ENCODE measurements at regions not wholly inside any gene's neighbourhood (a gene's known extent, or its start where the extent isn't known, plus 50 kb on each side); places are given as distances from the start of the nearest gene placed in this dataset.
"Not testable (repeated sequence)": the region's sequence is repeated elsewhere in the genome, so short reads cannot be mapped to it uniquely, and the experiment has no call there.

DNA sequence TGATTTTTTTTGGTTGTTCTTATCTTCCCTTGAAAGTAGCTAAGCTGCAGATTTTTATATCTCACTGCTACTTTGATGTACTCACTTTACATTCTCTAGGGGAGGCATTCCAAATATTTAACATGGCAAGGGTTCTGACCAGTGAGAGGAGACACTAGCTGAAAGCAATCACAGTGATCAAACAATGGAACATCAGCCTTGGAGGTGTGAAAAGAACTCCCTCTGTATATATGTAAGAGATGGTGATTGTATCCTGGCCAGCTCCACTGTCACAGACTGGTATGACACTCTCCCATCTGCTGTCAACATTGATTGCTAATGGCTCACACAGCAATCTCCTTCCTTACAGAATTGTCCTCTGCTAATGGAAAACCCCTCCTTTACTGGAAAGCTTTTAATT, 291.7 kb upstream of the CDH19 start:
- no peak for DNase-seq (ENCODE audit: low spot score)
- no peaks in the 10 kb centered on the region for H3K36me3 Mint-ChIP-seq (ENCODE audit: low read depth)
- H3K9me3 Mint-ChIP-seq = no peaks in the 10 kb centered on the region
- no peak overlapping the region for H3K27ac Mint-ChIP-seq
- no peaks in the 10 kb centered on the region for H3K4me1 Mint-ChIP-seq (ENCODE audit: low read depth)
- H3K27me3 Mint-ChIP-seq (ENCODE audit: low read depth) = no peaks in the 10 kb centered on the region
- intact Hi-C loops (cut with micrococcal nuclease) = no loop called here
- H3K4me3 Mint-ChIP-seq (ENCODE audit: low read depth) = no peak overlapping the region

DNA sequence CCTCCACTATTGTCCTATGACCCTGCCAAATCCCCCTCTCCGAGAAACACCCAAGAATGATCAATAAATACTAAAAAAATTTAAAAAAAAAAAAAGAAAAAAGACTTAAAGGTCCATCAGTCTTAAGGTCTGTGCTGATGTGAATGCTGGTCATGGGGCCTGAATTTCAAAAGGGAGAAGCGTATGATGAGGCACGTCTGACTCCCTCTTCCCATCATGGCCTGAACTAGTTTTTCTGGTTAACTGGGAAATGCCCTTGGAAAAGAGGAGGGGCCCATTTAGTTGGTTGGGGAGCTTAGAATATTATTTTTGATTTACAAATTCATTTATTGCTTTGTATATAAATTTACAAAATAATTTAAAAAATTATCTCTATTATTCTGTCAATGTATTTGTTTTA, 291.0 kb upstream of the CDH19 start:
- Mint-ChIP-seq H3K4me3 (ENCODE audit: low read depth) (no peak overlapping the region), H3K36me3 (ENCODE audit: low read depth) (no peaks in the 10 kb centered on the region), H3K27ac (no peak overlapping the region), H3K9me3 (no peaks in the 10 kb centered on the region), H3K4me1 (ENCODE audit: low read depth) (no peaks in the 10 kb centered on the region), H3K27me3 (ENCODE audit: low read depth) (no peaks in the 10 kb centered on the region)
- DNase-seq (ENCODE audit: low spot score) = no peak
- intact Hi-C loops (cut with micrococcal nuclease) = no loop called here

DNA sequence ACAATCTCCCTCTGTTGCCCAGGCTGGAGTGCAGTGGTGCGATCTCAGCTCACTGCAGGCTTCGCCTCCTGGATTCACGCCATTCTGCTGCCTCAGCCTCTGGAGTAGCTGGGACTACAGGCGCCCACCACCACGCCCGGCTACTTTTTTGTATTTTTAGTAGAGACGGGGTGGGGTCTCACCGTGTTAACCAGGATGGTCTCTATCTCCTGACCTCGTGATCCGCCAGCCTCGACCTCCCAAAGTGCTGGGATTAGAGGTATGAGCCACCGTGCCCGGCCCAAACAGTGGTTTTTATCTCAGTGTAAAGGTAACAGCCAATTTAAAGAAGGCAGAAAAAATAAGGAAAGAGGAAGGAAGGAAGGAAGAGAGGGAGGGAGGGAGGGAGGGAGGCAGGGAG, 288.5 kb upstream of the CDH19 start:
- H3K27me3 Mint-ChIP-seq (ENCODE audit: low read depth); H3K36me3 Mint-ChIP-seq (ENCODE audit: low read depth); H3K4me3 Mint-ChIP-seq (ENCODE audit: low read depth); H3K27ac Mint-ChIP-seq; intact Hi-C loops (cut with micrococcal nuclease); H3K9me3 Mint-ChIP-seq; DNase-seq (ENCODE audit: low spot score); H3K4me1 Mint-ChIP-seq (ENCODE audit: low read depth): not testable (repeated sequence)

DNA sequence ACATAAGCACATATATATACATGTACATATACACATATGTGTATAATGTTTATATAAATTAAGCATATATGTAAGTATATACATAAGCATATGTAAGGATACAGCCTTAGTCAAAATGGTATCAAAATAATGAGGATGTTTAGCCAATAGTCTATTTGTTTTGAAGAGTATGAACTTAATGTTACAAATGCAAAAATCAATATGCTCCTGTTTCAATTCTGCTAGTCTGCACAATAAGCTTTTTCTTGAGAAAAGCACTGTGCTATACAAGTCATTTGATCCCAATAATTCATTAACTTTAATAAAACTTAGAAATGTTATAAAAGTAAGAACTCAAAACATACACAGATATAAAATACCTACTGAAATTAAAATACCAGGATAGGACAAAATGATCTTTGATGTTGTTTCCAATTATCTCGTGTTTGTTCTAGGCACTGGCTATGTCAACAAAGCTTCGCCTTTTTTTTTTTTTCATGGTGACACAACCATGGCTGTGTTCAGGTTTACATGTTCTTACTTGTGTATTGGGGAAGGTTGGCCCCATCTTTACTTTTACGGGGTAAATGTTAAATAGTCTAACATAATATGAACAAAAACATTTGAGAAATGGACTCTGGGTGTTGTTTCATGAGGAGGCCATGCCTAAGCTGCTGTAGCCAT, 271.1 kb upstream of the CDH19 start:
- no peak for DNase-seq (ENCODE audit: low spot score)
- Mint-ChIP-seq H3K4me1 (ENCODE audit: low read depth) (no peaks in the 10 kb centered on the region), H3K27me3 (ENCODE audit: low read depth) (no peaks in the 10 kb centered on the region), H3K36me3 (ENCODE audit: low read depth) (no peaks in the 10 kb centered on the region), H3K9me3 (no peaks in the 10 kb centered on the region), H3K27ac (no peak overlapping the region), H3K4me3 (ENCODE audit: low read depth) (no peak overlapping the region)
- intact Hi-C loops (cut with micrococcal nuclease) = no loop called here

DNA sequence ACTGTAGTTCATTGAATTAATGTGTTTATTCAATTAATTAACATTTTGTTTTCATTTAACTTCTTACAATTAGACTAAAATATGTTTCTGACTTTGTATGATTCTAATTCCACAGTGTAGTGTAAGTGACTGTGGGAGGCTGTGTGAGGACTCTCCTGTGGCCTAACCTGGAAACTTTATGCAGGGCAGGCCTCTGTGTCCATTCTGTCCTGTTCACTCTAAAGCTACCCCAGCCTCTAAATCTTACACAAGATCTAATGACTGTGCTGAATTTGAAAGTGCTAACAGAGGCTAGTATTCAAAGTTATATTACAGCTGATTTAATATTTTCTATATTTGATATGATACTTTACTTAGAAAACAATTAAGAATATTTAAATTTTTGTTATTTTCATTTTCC, 270.5 kb upstream of the CDH19 start:
- H3K27ac Mint-ChIP-seq = no peak overlapping the region
- H3K4me1 Mint-ChIP-seq (ENCODE audit: low read depth) = no peaks in the 10 kb centered on the region
- H3K4me3 Mint-ChIP-seq (ENCODE audit: low read depth) = no peak overlapping the region
- no peaks in the 10 kb centered on the region for H3K9me3 Mint-ChIP-seq
- intact Hi-C loops (cut with micrococcal nuclease) = no loop called here
- DNase-seq (ENCODE audit: low spot score) = no peak
- H3K27me3 Mint-ChIP-seq (ENCODE audit: low read depth) = no peaks in the 10 kb centered on the region
- no peaks in the 10 kb centered on the region for H3K36me3 Mint-ChIP-seq (ENCODE audit: low read depth)

DNA sequence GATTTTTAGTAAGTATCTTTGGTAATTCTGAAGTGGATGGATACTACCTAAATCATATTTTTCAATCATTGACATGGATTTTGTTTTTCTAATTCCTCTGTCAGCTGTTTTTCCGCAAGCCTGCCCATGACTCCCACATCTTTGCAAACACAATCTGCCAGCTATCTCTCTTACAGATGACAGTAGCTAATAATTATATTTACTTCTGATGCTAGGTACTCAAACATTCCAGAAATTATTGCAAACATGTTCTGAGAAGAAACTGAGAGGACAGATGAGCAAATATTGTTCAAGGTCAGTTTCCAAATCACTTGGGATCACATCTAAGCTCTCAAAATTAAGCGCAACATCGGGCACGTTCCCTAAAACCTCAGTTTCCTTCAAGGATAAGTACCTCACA, 270.0 kb upstream of the CDH19 start:
- Mint-ChIP-seq H3K4me3 (ENCODE audit: low read depth) (no peak overlapping the region), H3K27me3 (ENCODE audit: low read depth) (no peaks in the 10 kb centered on the region), H3K27ac (no peak overlapping the region), H3K4me1 (ENCODE audit: low read depth) (no peaks in the 10 kb centered on the region), H3K36me3 (ENCODE audit: low read depth) (no peaks in the 10 kb centered on the region), H3K9me3 (no peaks in the 10 kb centered on the region)
- DNase-seq (ENCODE audit: low spot score) = no peak
- intact Hi-C loops (cut with micrococcal nuclease) = no loop called here

DNA sequence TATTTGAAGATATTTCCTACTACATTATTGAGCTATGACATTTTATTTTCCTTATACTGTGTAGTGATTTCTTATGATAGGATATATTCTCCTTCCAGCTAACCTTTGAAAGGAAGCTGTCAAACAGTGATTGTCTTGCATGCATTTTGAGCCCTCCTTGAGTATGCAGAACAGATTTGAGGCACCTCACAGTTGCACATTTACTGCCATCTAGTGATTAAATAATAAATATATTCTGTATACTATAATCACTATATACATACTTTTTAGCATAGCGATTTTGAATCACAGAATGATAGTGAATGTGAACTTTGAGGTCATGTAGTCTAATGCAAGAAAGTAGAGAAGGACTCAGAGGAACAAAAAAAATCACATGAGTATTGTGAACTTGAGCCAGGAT, 268.4 kb upstream of the CDH19 start:
- DNase-seq (ENCODE audit: low spot score) = no peak
- Mint-ChIP-seq H3K4me3 (ENCODE audit: low read depth) (no peak overlapping the region), H3K27ac (no peak overlapping the region), H3K9me3 (no peaks in the 10 kb centered on the region), H3K27me3 (ENCODE audit: low read depth) (no peaks in the 10 kb centered on the region), H3K4me1 (ENCODE audit: low read depth) (no peaks in the 10 kb centered on the region), H3K36me3 (ENCODE audit: low read depth) (no peaks in the 10 kb centered on the region)
- intact Hi-C loops (cut with micrococcal nuclease) = no loop called here

DNA sequence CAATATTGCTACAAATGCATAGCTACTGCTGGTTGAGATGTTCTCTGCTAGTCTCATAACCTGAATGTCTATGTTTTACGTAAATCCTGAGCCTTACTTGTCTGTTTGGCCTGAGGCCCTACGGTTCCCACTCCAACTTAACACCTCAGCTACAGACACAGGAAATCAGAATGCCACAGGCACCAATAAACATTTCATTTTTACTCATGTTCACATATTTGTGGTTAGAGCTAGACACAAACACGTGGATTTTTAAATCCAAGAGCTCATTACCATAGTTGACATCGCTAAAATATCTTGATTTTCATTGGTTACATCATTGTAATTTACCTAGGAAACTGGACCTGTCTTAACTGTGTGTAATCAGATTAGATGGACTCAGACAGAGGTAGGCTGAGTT, 263.8 kb upstream of the CDH19 start:
- Mint-ChIP-seq H3K27ac (no peak overlapping the region), H3K9me3 (no peaks in the 10 kb centered on the region), H3K4me1 (ENCODE audit: low read depth) (no peaks in the 10 kb centered on the region), H3K27me3 (ENCODE audit: low read depth) (no peaks in the 10 kb centered on the region), H3K4me3 (ENCODE audit: low read depth) (no peak overlapping the region), H3K36me3 (ENCODE audit: low read depth) (no peaks in the 10 kb centered on the region)
- intact Hi-C loops (cut with micrococcal nuclease) = no loop called here
- no peak for DNase-seq (ENCODE audit: low spot score)

DNA sequence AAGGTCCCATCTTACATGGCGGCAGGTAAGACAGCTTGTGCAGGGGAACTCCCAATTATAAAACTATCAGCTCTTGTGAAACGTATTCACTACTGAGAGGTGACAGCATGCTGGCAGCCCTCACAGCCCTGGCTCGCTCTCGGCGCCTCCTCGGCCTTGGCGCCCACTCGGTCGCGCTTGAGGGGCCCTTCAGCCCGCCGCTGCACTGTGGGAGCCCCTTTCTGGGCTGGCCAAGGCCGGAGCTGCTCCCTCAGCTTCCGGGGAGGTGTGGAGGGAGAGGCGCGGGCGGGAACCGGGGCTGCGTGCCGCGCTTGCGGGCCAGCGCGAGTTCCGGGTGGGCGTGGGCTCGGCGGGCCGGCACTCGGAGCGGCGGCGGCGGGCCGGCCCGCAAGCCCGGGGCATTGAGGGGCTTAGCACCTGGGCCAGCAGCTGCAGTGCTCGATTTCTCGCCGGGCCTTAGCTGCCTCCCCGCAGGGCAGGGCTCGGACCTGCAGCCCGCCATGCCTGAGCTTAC, 262.6 kb upstream of the CDH19 start:
- H3K27ac Mint-ChIP-seq; H3K4me1 Mint-ChIP-seq (ENCODE audit: low read depth); intact Hi-C loops (cut with micrococcal nuclease); H3K36me3 Mint-ChIP-seq (ENCODE audit: low read depth); H3K4me3 Mint-ChIP-seq (ENCODE audit: low read depth); H3K27me3 Mint-ChIP-seq (ENCODE audit: low read depth); DNase-seq (ENCODE audit: low spot score); H3K9me3 Mint-ChIP-seq: not testable (repeated sequence)

DNA sequence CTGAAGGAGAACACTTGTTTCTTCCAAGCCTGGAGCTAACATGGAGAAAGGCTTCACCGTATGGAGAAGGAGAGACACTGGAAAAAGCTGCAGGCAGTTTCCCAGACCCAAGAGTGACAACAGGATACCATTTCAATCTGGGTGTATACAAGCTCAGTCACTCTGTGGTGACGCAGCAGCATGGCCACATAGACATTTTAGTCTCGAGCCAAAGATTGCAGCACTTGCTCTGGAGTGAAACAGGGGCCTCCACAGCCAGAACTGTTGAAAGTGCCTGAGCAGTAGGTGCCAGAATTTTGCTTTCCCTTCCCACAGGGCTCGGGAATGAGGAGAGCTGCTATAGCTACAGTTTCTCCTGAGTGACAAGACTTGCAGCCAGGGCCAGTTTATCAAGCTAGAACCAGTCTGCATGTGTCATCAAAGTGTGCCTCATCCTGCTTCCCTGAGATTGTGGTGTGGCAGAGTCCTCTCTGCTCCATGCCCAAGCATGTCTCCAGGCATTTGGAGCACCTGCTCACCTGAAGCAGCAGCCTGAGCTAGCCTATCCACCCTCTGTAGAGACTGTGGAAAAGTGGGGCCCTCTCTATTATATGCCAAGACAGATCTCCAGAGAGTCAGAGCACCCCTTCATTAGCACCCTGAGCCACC, 234.6 kb upstream of the CDH19 start:
- no peaks in the 10 kb centered on the region for H3K27me3 Mint-ChIP-seq (ENCODE audit: low read depth)
- no peaks in the 10 kb centered on the region for H3K4me1 Mint-ChIP-seq (ENCODE audit: low read depth)
- no peaks in the 10 kb centered on the region for H3K36me3 Mint-ChIP-seq (ENCODE audit: low read depth)
- no peak overlapping the region for H3K27ac Mint-ChIP-seq
- intact Hi-C loops (cut with micrococcal nuclease) = no loop called here
- H3K4me3 Mint-ChIP-seq (ENCODE audit: low read depth) = no peak overlapping the region
- peaks cover 20% of the 10 kb centered on the region for H3K9me3 Mint-ChIP-seq
- DNase-seq (ENCODE audit: low spot score) = no peak

DNA sequence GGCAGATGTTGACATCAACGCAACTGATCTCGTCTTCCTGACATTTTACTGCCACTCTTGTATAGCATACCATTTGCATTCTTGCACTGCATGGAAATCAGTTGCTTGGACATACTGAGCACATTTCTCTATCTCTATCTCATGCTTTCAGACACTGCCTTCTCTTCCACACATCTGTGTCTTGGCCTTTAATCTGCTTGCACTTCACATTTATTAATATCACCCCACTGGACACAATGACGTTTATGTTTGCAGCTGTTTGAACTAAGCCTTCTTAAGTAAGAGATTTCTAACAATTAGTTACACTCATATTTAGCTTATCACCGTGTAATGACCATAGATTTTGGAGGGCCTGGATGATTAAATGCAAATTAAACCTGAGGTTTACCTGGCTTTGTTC, 229.8 kb upstream of the CDH19 start:
- Mint-ChIP-seq H3K36me3 (ENCODE audit: low read depth) (no peaks in the 10 kb centered on the region), H3K9me3 (peaks cover 12% of the 10 kb centered on the region), H3K27me3 (ENCODE audit: low read depth) (no peaks in the 10 kb centered on the region), H3K4me1 (ENCODE audit: low read depth) (no peaks in the 10 kb centered on the region), H3K27ac (no peak overlapping the region), H3K4me3 (ENCODE audit: low read depth) (no peak overlapping the region)
- no peak for DNase-seq (ENCODE audit: low spot score)
- intact Hi-C loops (cut with micrococcal nuclease) = no loop called here

DNA sequence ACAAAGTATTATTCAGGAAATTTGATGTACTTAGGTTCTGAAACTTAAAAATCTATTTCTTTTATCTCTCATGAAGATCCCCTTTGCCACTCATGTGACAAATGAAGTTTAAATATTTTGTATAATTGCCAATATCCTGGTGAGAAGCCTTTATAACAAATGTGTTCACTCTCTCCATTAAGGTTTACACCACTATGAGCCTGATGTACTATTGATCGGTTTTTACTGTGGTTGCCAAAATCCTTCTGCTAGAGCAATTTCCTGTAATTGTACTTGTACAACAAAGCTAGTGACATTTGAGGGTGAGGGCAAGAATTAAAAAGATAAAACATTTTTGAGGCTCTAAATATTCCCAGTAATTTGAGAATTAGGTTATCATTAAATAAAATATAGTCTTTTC, 222.3 kb upstream of the CDH19 start:
- intact Hi-C loops (cut with micrococcal nuclease) = no loop called here
- no peak for DNase-seq (ENCODE audit: low spot score)
- Mint-ChIP-seq H3K9me3 (peaks cover 16% of the 10 kb centered on the region), H3K4me3 (ENCODE audit: low read depth) (no peak overlapping the region), H3K36me3 (ENCODE audit: low read depth) (no peaks in the 10 kb centered on the region), H3K27ac (no peak overlapping the region), H3K4me1 (ENCODE audit: low read depth) (no peaks in the 10 kb centered on the region), H3K27me3 (ENCODE audit: low read depth) (no peaks in the 10 kb centered on the region)

DNA sequence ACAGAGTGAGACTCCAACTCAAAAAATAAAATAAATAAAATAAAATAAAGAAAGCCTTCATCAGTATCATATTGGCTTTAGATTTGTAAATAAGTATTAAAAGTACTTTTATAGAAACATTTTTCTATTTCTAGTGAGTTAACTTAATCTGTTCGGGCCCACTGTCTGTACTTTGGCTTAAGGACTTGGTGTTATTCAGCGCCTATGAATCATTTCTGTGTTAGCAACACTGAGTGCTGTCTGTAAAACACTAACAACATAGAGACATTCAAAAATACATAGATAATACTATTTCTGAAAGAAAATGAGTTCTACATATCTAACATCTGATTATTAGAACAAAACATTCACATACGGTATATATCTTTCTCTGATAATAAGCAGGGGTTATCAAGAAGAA, 221.5 kb upstream of the CDH19 start:
- no peak for DNase-seq (ENCODE audit: low spot score)
- Mint-ChIP-seq H3K4me1 (ENCODE audit: low read depth) (no peaks in the 10 kb centered on the region), H3K9me3 (peaks cover 16% of the 10 kb centered on the region), H3K27me3 (ENCODE audit: low read depth) (no peaks in the 10 kb centered on the region), H3K27ac (no peak overlapping the region), H3K36me3 (ENCODE audit: low read depth) (no peaks in the 10 kb centered on the region), H3K4me3 (ENCODE audit: low read depth) (no peak overlapping the region)
- intact Hi-C loops (cut with micrococcal nuclease) = no loop called here

All from activated T-helper 2 cell treated with anti-CD3 and anti-CD28 coated beads, Interferon-gamma antibody, Interleukin-2, Interleukin-4, amounts not matched to agents 10 μg/mL and 5 μg/mL and 100 μg/mL, durations not matched to agents 14 hours and 24 hours and 36 hours (primary cell).